Astrocyte (in vitro differentiated cells and primary cell): ENCODE measurements at regions not wholly inside any gene's neighbourhood (a gene's known extent, or its start where the extent isn't known, plus 50 kb on each side); places are given as distances from the start of the nearest gene placed in this dataset.

Experiments used
- DNase-seq: peaks from one replicate; pipeline ENCODE4 v3.0.0-alpha.2; 2010; ENCODE audit warnings: low read depth
- FAIRE-seq: peaks from 2 replicates; lab custom pipeline; 2011; peaks lifted over from hg19 to GRCh38; lab: Jason Lieb, UNC
- H2AFZ ChIP-seq: 2 replicates; pipeline ENCODE4 v1.6.0; 2012; ENCODE audit warnings: low read depth, low read length, inconsistent platforms
- H3K27ac ChIP-seq: 2 replicates; pipeline ENCODE4 v1.5.1; 2011; ENCODE audit warnings: low read depth, low read length, inconsistent platforms
- H3K27me3 ChIP-seq: 2 replicates; pipeline ENCODE4 v1.6.0; 2011; ENCODE audit warnings: low read length, inconsistent platforms; ENCODE audit not compliant: insufficient read depth
- H3K36me3 ChIP-seq: 2 replicates; pipeline ENCODE4 v1.5.1; 2011; ENCODE audit warnings: low read length, inconsistent platforms; ENCODE audit not compliant: insufficient read depth
- H3K4me1 ChIP-seq: 2 replicates; pipeline ENCODE4 v1.5.1; 2011; ENCODE audit warnings: low read length, inconsistent platforms; ENCODE audit not compliant: insufficient read depth
- H3K4me2 ChIP-seq: 2 replicates; pipeline ENCODE4 v1.6.0; 2012; ENCODE audit warnings: low read length, inconsistent platforms
- H3K4me3 ChIP-seq: 2 replicates; pipeline ENCODE4 v1.5.1; 2011; ENCODE audit warnings: low read depth, mild to moderate bottlenecking, low read length, inconsistent platforms; ENCODE audit not compliant: insufficient read depth
- H3K79me2 ChIP-seq: 2 replicates; pipeline ENCODE4 v1.6.0; 2012; ENCODE audit warnings: mild to moderate bottlenecking, low read length, inconsistent platforms; ENCODE audit not compliant: insufficient read depth
- H3K9ac ChIP-seq: 2 replicates; pipeline ENCODE4 v1.6.0; 2012; ENCODE audit warnings: mild to moderate bottlenecking, low read length, inconsistent platforms
- H3K9me3 ChIP-seq: 2 replicates; pipeline ENCODE4 v1.5.1; 2012; ENCODE audit warnings: low read depth, mild to moderate bottlenecking, low read length, inconsistent platforms; ENCODE audit not compliant: insufficient read depth
- H4K20me1 ChIP-seq: 2 replicates; pipeline ENCODE4 v1.6.0; 2012; ENCODE audit warnings: low read length, inconsistent platforms; ENCODE audit not compliant: insufficient read depth
- H3K27ac Mint-ChIP-seq: one replicate; pipeline ENCODE4 v1.8.0; 2021; ENCODE audit warnings: mild to moderate bottlenecking, mixed read lengths; ENCODE audit not compliant: unreplicated experiment
- H3K27me3 Mint-ChIP-seq: one replicate; pipeline ENCODE4 v1.8.0; 2021; ENCODE audit warnings: low read depth, mixed read lengths; ENCODE audit not compliant: unreplicated experiment
- H3K36me3 Mint-ChIP-seq: one replicate; pipeline ENCODE4 v1.8.0; 2021; ENCODE audit warnings: low read depth, mixed read lengths; ENCODE audit not compliant: unreplicated experiment
- H3K4me1 Mint-ChIP-seq: one replicate; pipeline ENCODE4 v1.8.0; 2021; ENCODE audit warnings: low read depth, mixed read lengths; ENCODE audit not compliant: unreplicated experiment
- H3K4me3 Mint-ChIP-seq: one replicate; pipeline ENCODE4 v1.8.0; 2021; ENCODE audit warnings: mild to moderate bottlenecking, moderate library complexity, mixed read lengths; ENCODE audit not compliant: unreplicated experiment
- H3K9me3 Mint-ChIP-seq: one replicate; pipeline ENCODE4 v1.8.0; 2021; ENCODE audit warnings: mild to moderate bottlenecking, mixed read lengths; ENCODE audit not compliant: unreplicated experiment
- CTCF ChIP-seq: IDR thresholded peaks from 2 replicates; pipeline ENCODE4 v1.5.1; 2011; ENCODE audit warnings: low read depth, mild to moderate bottlenecking, inconsistent platforms, low read length, moderate library complexity; ENCODE audit not compliant: insufficient read depth
- EZH2 ChIP-seq: IDR thresholded peaks from 2 replicates; pipeline ENCODE4 v1.6.1; 2012; ENCODE audit warnings: mild to moderate bottlenecking, low read length, inconsistent platforms; ENCODE audit not compliant: insufficient read depth

DNA sequence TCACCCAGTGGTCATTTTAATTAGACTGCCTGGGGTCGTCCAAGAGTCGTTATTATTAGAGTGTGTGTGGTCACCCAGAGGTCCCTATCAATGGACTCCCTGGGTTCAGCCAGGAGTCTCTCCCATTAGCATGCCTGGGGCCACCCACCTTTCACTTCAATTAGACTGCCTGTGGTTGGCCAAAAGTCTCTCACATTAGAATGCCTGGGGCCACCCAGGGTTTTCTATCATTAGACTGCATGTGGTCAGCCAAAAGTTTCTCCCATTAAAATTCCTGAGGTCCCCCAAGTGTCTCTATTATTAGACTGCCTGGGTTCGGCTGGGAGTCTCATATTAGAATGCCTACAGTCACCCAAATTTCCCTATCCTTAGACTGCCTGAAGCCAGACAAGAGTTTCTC is 1472.6 kb downstream of the UQCRFS1 start:
- Histone ChIP-seq H3K4me3 (no peak overlapping the region), H3K9ac (no peak overlapping the region), H3K9me3 (no peaks in the 10 kb centered on the region), H3K36me3 (no peaks in the 10 kb centered on the region), H3K4me2 (no peak overlapping the region), H3K27ac (no peak overlapping the region), H3K4me1 (no peaks in the 10 kb centered on the region), H4K20me1 (no peaks in the 10 kb centered on the region), H3K79me2 (no peaks in the 10 kb centered on the region), H2AFZ (no peak overlapping the region), H3K27me3 (no peaks in the 10 kb centered on the region)
- FAIRE-seq, result no peak
- Mint-ChIP-seq H3K27me3 (no peaks in the 10 kb centered on the region), H3K4me3 (no peak overlapping the region), H3K27ac (no peak overlapping the region), H3K4me1 (no peaks in the 10 kb centered on the region), H3K36me3 (peaks cover 71% of the 10 kb centered on the region), H3K9me3 (peaks cover 18% of the 10 kb centered on the region)
- DNase-seq, result peak; percentile 26
- TF ChIP-seq EZH2 (no peak), CTCF (no peak)

- H3K27ac Mint-ChIP-seq, result no peak overlapping the region
- H3K4me3 Mint-ChIP-seq, result no peak overlapping the region
- Histone ChIP-seq H3K9me3 (no peaks in the 10 kb centered on the region), H2AFZ (no peak overlapping the region), H3K27me3 (no peaks in the 10 kb centered on the region), H3K4me3 (no peak overlapping the region), H3K9ac (no peak overlapping the region), H3K27ac (no peak overlapping the region), H4K20me1 (no peaks in the 10 kb centered on the region), H3K4me2 (no peak overlapping the region), H3K36me3 (no peaks in the 10 kb centered on the region), H3K4me1 (no peaks in the 10 kb centered on the region), H3K79me2 (no peaks in the 10 kb centered on the region)
- no peaks in the 10 kb centered on the region for H3K4me1 Mint-ChIP-seq
- FAIRE-seq (no peak), DNase-seq (no peak)
- H3K9me3 Mint-ChIP-seq, result peaks cover 18% of the 10 kb centered on the region
- H3K27me3 Mint-ChIP-seq, result no peaks in the 10 kb centered on the region
- TF ChIP-seq CTCF (no peak), EZH2 (no peak)
- peaks cover 78% of the 10 kb centered on the region for H3K36me3 Mint-ChIP-seq
Measured at GRCh38 chr19:27738569-27739193, 1474.3 kb downstream of the UQCRFS1 start.

DNA sequence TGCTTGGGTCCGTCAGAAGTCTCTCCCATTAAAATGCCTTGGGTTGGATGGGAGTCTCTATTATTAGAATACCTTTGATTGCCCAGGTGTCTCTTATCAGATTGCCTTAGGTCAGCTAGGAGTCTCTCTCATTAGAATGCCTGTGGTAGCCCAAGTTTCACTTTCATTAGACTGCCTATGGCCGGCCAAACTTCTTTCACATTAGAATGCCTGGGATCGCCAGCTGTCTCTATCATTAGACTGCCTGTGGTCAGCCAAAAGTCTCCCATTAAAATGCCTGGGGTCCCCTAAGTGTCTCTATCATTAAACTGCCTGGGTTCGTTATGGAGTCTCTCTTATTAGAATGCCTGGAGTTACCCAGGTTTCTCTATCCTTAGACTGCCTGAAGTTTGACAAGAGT is 1476.7 kb downstream of the UQCRFS1 start:
- H3K79me2 ChIP-seq, result no peaks in the 10 kb centered on the region
- FAIRE-seq (no peak), DNase-seq (no peak)
- no peak overlapping the region for H3K4me3 ChIP-seq
- Mint-ChIP-seq H3K9me3 (peaks cover 13% of the 10 kb centered on the region), H3K4me1 (no peaks in the 10 kb centered on the region), H3K36me3 (peaks cover 80% of the 10 kb centered on the region), H3K4me3 (no peak overlapping the region), H3K27ac (no peak overlapping the region), H3K27me3 (no peaks in the 10 kb centered on the region)
- no peak overlapping the region for H3K27ac ChIP-seq
- H4K20me1 ChIP-seq, result no peaks in the 10 kb centered on the region
- no peaks in the 10 kb centered on the region for H3K9me3 ChIP-seq
- TF ChIP-seq EZH2 (no peak), CTCF (no peak)
- no peaks in the 10 kb centered on the region for H3K36me3 ChIP-seq
- H3K9ac ChIP-seq, result no peak overlapping the region
- H2AFZ ChIP-seq, result no peak overlapping the region
- H3K27me3 ChIP-seq, result no peaks in the 10 kb centered on the region
- no peak overlapping the region for H3K4me2 ChIP-seq
- H3K4me1 ChIP-seq, result no peaks in the 10 kb centered on the region
